Activated CD4-positive, alpha-beta T cell treated with anti-CD3 and anti-CD28 coated beads for 24 hours (primary cell): ENCODE measurements at regions not wholly inside any gene's neighbourhood (a gene's known extent, or its start where the extent isn't known, plus 50 kb on each side); places are given as distances from the start of the nearest gene placed in this dataset.

Experiments used
- DNase-seq, 2 donors: peaks; one replicate each; pipeline ENCODE4 v3.0.0-alpha.2; 2020; ENCODE audit warnings: low read depth in 2 of 2

- no peak for DNase-seq
These were observed 68.4 kb upstream of the DLK1 start for GRCh38 chr14:100658181-100658886.

- no peak for DNase-seq
These were observed 67.2 kb upstream of the DLK1 start for GRCh38 chr14:100659345-100660001.

GRCh38 chr14:100660498-100660881, 66.2 kb upstream of the DLK1 start:
- no peak for DNase-seq

- no peak for DNase-seq
These were observed 65.6 kb upstream of the DLK1 start for GRCh38 chr14:100660882-100661635.

GRCh38 chr14:100662879-100663760, 63.6 kb upstream of the DLK1 start:
- peak; percentile 43 to 56 for DNase-seq

GRCh38 chr14:100663761-100664052, 63.0 kb upstream of the DLK1 start:
- no peak for DNase-seq

- DNase-seq: no peak
These were observed 62.5 kb upstream of the DLK1 start for GRCh38 chr14:100664231-100664630.

GRCh38 chr14:100664841-100665510, 61.7 kb upstream of the DLK1 start:
- DNase-seq: no peak

GRCh38 chr14:100665511-100666032, 61.1 kb upstream of the DLK1 start:
- no peak for DNase-seq

GRCh38 chr14:100666403-100666802, 60.3 kb upstream of the DLK1 start:
- DNase-seq: no peak

GRCh38 chr14:100666851-100667250, 59.8 kb upstream of the DLK1 start:
- DNase-seq: no peak

- DNase-seq: no peak
These were observed 59.0 kb upstream of the DLK1 start for GRCh38 chr14:100667656-100668055.

- DNase-seq: no peak
These were observed 58.3 kb upstream of the DLK1 start for GRCh38 chr14:100668352-100668751.

GRCh38 chr14:100669011-100669412, 57.7 kb upstream of the DLK1 start:
- DNase-seq: no peak

GRCh38 chr14:100669468-100669867, 57.2 kb upstream of the DLK1 start:
- no peak for DNase-seq

- no peak for DNase-seq
These were observed 56.5 kb upstream of the DLK1 start for GRCh38 chr14:100670017-100670752.

GRCh38 chr14:100670753-100671049, 56.0 kb upstream of the DLK1 start:
- DNase-seq: no peak

- no peak for DNase-seq
These were observed 55.2 kb upstream of the DLK1 start for GRCh38 chr14:100671386-100671901.

- DNase-seq: no peak
These were observed 54.8 kb upstream of the DLK1 start for GRCh38 chr14:100671906-100672305.

GRCh38 chr14:100673085-100673806, 53.4 kb upstream of the DLK1 start:
- DNase-seq: no peak
